HL-60 (cell line): ENCODE measurements at regions not wholly inside any gene's neighbourhood (a gene's known extent, or its start where the extent isn't known, plus 50 kb on each side); places are given as distances from the start of the nearest gene placed in this dataset.

Experiments used
- DNase-seq, 2 experiments: peaks; one replicate each; pipeline ENCODE4 v3.0.0-alpha.2; 2010 to 2020; ENCODE audit warnings: low read depth in 1 of 2, low spot score in 1 of 2
- H3K27ac ChIP-seq: fragments of 250-450 bp; sonication (Bioruptor Pico); replicated peaks from 2 replicates; pipeline ENCODE4 v1.5.1; 2020; ENCODE audit warnings: mild to moderate bottlenecking, moderate library complexity
- H3K27me3 ChIP-seq: fragments of 250-450 bp; sonication (Bioruptor Pico); 2 replicates; pipeline ENCODE4 v1.5.1; 2021; ENCODE audit warnings: mild to moderate bottlenecking, moderate library complexity; ENCODE audit not compliant: insufficient read depth, poor library complexity, severe bottlenecking
- H3K4me3 ChIP-seq: replicated peaks from 2 replicates; pipeline ENCODE4 v1.5.1; 2011; ENCODE audit warnings: mild to moderate bottlenecking, control low read depth, low read length; ENCODE audit not compliant: insufficient read depth
- CTCF ChIP-seq: IDR thresholded peaks from one replicate; pipeline ENCODE4 v1.5.1; 2011; ENCODE audit warnings: low read length, control low read depth, inconsistent platforms; ENCODE audit not compliant: insufficient read depth
- GABPA ChIP-seq: IDR thresholded peaks from 2 replicates; pipeline ENCODE4 v1.6.1; 2012; ENCODE audit warnings: low read depth
- POLR2AphosphoS5 ChIP-seq: IDR thresholded peaks from 2 replicates; pipeline ENCODE4 v1.6.1; 2012; ENCODE audit warnings: low read depth
- REST ChIP-seq: IDR thresholded peaks from 2 replicates; pipeline ENCODE4 v1.6.1; 2012; ENCODE audit warnings: low read depth; ENCODE audit not compliant: insufficient replicate concordance
- SPI1 ChIP-seq: IDR thresholded peaks from 2 replicates; pipeline ENCODE4 v1.6.1; 2012; ENCODE audit warnings: low read depth, mild to moderate bottlenecking, borderline replicate concordance

- TF ChIP-seq CTCF (no peak), POLR2AphosphoS5 (no peak), GABPA (no peak), REST (no peak), SPI1 (no peak)
- H3K27ac ChIP-seq = no peak overlapping the region
- H3K4me3 ChIP-seq = no peak overlapping the region
- no peak for DNase-seq
- H3K27me3 ChIP-seq = no peaks in the 10 kb centered on the region
These were observed 909.0 kb upstream of the LRRTM1 start for GRCh38 chr2:81213598-81213997.

GRCh38 chr2:81206216-81206615, 901.7 kb upstream of the LRRTM1 start:
- TF ChIP-seq REST (no peak), SPI1 (no peak)
- no peak for DNase-seq
- no peak overlapping the region for H3K27ac ChIP-seq
- H3K27me3 ChIP-seq = no peaks in the 10 kb centered on the region
- H3K4me3 ChIP-seq = no peak overlapping the region

GRCh38 chr2:81196933-81197628, 892.5 kb upstream of the LRRTM1 start:
- H3K27me3 ChIP-seq = no peaks in the 10 kb centered on the region
- no peak overlapping the region for H3K4me3 ChIP-seq
- H3K27ac ChIP-seq = no peak overlapping the region
- DNase-seq = no peak
- TF ChIP-seq GABPA = no peak
- no peak for TF ChIP-seq CTCF
- TF ChIP-seq POLR2AphosphoS5 = no peak
- TF ChIP-seq REST = no peak
- no peak for TF ChIP-seq SPI1
